ENCODE measurements at regions not wholly inside any gene's neighbourhood (a gene's known extent, or its start where the extent isn't known, plus 50 kb on each side); places are given as distances from the start of the nearest gene placed in this dataset.

DNA sequence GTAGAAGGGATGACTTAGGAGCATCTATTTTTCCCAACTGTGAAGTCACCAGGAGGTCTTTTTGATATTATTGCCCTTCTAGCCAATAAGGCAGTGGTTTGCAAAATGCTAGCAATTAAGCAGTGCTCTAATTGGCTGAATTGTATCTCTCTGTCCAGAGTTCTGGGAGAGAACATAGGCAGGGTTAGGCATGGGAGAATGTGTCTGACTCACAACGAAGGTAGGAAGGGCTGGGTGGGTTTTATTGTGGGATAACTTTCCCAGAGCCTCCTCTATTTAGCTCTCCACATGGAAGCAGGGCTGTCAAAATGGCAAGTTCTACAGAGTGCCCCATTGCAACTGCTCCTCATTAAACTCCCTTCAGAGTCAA lies 415.9 kb upstream of the CADM1 start:
- TF ChIP-seq JUNB (CRISPR knock-in tag; IDR thresholded peaks at IDR 0.05; ENCODE audit: borderline replicate concordance): no peak
- no peak for TF ChIP-seq RFXAP (CRISPR knock-in tag; IDR thresholded peaks at IDR 0.05; ENCODE audit: borderline replicate concordance)
- TF ChIP-seq NBN (conservative IDR thresholded peaks at IDR 0.05): no peak
- TF ChIP-seq, protein P1, sequence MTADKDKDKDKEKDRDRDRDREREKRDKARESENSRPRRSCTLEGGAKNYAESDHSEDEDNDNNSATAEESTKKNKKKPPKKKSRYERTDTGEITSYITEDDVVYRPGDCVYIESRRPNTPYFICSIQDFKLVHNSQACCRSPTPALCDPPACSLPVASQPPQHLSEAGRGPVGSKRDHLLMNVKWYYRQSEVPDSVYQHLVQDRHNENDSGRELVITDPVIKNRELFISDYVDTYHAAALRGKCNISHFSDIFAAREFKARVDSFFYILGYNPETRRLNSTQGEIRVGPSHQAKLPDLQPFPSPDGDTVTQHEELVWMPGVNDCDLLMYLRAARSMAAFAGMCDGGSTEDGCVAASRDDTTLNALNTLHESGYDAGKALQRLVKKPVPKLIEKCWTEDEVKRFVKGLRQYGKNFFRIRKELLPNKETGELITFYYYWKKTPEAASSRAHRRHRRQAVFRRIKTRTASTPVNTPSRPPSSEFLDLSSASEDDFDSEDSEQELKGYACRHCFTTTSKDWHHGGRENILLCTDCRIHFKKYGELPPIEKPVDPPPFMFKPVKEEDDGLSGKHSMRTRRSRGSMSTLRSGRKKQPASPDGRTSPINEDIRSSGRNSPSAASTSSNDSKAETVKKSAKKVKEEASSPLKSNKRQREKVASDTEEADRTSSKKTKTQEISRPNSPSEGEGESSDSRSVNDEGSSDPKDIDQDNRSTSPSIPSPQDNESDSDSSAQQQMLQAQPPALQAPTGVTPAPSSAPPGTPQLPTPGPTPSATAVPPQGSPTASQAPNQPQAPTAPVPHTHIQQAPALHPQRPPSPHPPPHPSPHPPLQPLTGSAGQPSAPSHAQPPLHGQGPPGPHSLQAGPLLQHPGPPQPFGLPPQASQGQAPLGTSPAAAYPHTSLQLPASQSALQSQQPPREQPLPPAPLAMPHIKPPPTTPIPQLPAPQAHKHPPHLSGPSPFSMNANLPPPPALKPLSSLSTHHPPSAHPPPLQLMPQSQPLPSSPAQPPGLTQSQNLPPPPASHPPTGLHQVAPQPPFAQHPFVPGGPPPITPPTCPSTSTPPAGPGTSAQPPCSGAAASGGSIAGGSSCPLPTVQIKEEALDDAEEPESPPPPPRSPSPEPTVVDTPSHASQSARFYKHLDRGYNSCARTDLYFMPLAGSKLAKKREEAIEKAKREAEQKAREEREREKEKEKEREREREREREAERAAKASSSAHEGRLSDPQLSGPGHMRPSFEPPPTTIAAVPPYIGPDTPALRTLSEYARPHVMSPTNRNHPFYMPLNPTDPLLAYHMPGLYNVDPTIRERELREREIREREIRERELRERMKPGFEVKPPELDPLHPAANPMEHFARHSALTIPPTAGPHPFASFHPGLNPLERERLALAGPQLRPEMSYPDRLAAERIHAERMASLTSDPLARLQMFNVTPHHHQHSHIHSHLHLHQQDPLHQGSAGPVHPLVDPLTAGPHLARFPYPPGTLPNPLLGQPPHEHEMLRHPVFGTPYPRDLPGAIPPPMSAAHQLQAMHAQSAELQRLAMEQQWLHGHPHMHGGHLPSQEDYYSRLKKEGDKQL (CRISPR knock-in tag; IDR thresholded peaks at IDR 0.05; ENCODE audit: low read depth): no peak
- no peak for TF ChIP-seq EED (CRISPR knock-in tag; IDR thresholded peaks at IDR 0.05)
- no peak for TF ChIP-seq MYC (CRISPR knock-in tag; IDR thresholded peaks at IDR 0.05; ENCODE audit: borderline replicate concordance)
- TF ChIP-seq, protein P2, sequence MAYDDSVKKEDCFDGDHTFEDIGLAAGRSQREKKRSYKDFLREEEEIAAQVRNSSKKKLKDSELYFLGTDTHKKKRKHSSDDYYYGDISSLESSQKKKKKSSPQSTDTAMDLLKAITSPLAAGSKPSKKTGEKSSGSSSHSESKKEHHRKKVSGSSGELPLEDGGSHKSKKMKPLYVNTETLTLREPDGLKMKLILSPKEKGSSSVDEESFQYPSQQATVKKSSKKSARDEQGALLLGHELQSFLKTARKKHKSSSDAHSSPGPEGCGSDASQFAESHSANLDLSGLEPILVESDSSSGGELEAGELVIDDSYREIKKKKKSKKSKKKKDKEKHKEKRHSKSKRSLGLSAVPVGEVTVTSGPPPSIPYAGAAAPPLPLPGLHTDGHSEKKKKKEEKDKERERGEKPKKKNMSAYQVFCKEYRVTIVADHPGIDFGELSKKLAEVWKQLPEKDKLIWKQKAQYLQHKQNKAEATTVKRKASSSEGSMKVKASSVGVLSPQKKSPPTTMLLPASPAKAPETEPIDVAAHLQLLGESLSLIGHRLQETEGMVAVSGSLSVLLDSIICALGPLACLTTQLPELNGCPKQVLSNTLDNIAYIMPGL (CRISPR knock-in tag; IDR thresholded peaks at IDR 0.05; ENCODE audit: borderline replicate concordance in 1 of 2, low read depth in 1 of 2): no peak
- no peak for TF ChIP-seq POLR2AphosphoS5 (IDR thresholded peaks at IDR 0.05; ENCODE audit: low read depth, low read length)
- TF ChIP-seq BRCA1 (CRISPR knock-in tag; IDR thresholded peaks at IDR 0.05): no peak

Data from HepG2 (cell line).